OCI-LY3 (cell line): ENCODE measurements at regions not wholly inside any gene's neighbourhood (a gene's known extent, or its start where the extent isn't known, plus 50 kb on each side); places are given as distances from the start of the nearest gene placed in this dataset.

Experiments
- EZH2phosphoT487 ChIP-seq: fragments of 200-600 bp; shearing (Covaris generic); IDR thresholded peaks from 2 replicates; pipeline ENCODE4 v1.6.1; 2018; ENCODE audit warnings: antibody characterized with exemption, mixed run types, low read depth
- TF ChIP-seq, protein P1 (sequence below): fragments of 200-600, 300-600 bp; sonication (generic); IDR thresholded peaks from 2 replicates; pipeline ENCODE4 v1.5.1; 2014; ENCODE audit warnings: antibody characterized with exemption, low read length, low read depth

DNA sequence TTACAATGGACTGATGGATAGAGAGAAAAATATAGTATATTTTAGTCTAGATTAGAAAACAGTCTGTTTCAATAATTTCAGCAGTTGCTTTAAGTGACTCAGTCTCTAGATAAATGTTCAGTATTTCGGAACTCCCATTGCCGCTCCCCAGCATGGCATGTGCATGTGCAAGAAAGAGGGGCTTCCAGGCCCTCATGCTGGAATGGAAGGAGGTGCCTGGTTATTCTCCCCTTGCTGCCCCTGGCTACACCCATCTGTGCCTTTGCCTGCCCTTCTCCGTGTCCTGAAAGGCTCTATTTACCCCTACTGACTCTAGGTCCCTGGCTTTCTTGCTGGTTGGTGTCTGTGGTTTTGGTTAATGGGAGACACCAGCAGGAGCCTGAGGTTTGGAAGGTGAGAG, 115.7 kb upstream of the IFNGR1 start:
- TF ChIP-seq, protein P1, sequence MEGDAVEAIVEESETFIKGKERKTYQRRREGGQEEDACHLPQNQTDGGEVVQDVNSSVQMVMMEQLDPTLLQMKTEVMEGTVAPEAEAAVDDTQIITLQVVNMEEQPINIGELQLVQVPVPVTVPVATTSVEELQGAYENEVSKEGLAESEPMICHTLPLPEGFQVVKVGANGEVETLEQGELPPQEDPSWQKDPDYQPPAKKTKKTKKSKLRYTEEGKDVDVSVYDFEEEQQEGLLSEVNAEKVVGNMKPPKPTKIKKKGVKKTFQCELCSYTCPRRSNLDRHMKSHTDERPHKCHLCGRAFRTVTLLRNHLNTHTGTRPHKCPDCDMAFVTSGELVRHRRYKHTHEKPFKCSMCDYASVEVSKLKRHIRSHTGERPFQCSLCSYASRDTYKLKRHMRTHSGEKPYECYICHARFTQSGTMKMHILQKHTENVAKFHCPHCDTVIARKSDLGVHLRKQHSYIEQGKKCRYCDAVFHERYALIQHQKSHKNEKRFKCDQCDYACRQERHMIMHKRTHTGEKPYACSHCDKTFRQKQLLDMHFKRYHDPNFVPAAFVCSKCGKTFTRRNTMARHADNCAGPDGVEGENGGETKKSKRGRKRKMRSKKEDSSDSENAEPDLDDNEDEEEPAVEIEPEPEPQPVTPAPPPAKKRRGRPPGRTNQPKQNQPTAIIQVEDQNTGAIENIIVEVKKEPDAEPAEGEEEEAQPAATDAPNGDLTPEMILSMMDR = no peak
- TF ChIP-seq EZH2phosphoT487 = no peak
